ENCODE measurements at regions not wholly inside any gene's neighbourhood (a gene's known extent, or its start where the extent isn't known, plus 50 kb on each side); places are given as distances from the start of the nearest gene placed in this dataset.
A peak's percentile ranks its signal among the peaks of the same experiment; 100 is the strongest.

- TF ChIP-seq, protein P1, sequence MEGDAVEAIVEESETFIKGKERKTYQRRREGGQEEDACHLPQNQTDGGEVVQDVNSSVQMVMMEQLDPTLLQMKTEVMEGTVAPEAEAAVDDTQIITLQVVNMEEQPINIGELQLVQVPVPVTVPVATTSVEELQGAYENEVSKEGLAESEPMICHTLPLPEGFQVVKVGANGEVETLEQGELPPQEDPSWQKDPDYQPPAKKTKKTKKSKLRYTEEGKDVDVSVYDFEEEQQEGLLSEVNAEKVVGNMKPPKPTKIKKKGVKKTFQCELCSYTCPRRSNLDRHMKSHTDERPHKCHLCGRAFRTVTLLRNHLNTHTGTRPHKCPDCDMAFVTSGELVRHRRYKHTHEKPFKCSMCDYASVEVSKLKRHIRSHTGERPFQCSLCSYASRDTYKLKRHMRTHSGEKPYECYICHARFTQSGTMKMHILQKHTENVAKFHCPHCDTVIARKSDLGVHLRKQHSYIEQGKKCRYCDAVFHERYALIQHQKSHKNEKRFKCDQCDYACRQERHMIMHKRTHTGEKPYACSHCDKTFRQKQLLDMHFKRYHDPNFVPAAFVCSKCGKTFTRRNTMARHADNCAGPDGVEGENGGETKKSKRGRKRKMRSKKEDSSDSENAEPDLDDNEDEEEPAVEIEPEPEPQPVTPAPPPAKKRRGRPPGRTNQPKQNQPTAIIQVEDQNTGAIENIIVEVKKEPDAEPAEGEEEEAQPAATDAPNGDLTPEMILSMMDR (conservative IDR thresholded peaks at IDR 0.05; ENCODE audit: low read length): no peak
- no peak for TF ChIP-seq EZH2phosphoT487 (IDR thresholded peaks at IDR 0.05; ENCODE audit: borderline replicate concordance)
- Histone ChIP-seq H4K20me1 (ENCODE audit: insufficient read depth, low read length, poor library complexity, severe bottlenecking) (no peaks in the 10 kb centered on the region), H3K27me3 (ENCODE audit: insufficient read depth, low read length, poor library complexity, severe bottlenecking) (no peaks in the 10 kb centered on the region), H3K4me3 (ENCODE audit: low read length, poor library complexity, severe bottlenecking) (no peak overlapping the region), H3K79me2 (ENCODE audit: insufficient read depth, low read length) (no peaks in the 10 kb centered on the region), H3K9ac (ENCODE audit: low read depth, low read length, poor library complexity, severe bottlenecking) (no peak overlapping the region), H3K36me3 (ENCODE audit: insufficient read depth, low read length) (no peaks in the 10 kb centered on the region), H3K4me2 (ENCODE audit: low read depth, low read length, poor library complexity, severe bottlenecking) (no peak overlapping the region), H3K4me1 (ENCODE audit: insufficient read depth, low read length, poor library complexity, severe bottlenecking) (peaks cover 22% of the 10 kb centered on the region), H3K9me3 (ENCODE audit: insufficient read depth, low read depth, low read length) (no peaks in the 10 kb centered on the region), H2AFZ (ENCODE audit: low read length) (no peak overlapping the region), H3F3A (ENCODE audit: low read depth) (no peaks in the 10 kb centered on the region), H3K9me2 (replicated peaks; ENCODE audit: low read depth, low read length) (no peaks in the 10 kb centered on the region)
These were observed 362.8 kb upstream of the RPS23 start for GRCh38 chr5:82640916-82641315.

DNA sequence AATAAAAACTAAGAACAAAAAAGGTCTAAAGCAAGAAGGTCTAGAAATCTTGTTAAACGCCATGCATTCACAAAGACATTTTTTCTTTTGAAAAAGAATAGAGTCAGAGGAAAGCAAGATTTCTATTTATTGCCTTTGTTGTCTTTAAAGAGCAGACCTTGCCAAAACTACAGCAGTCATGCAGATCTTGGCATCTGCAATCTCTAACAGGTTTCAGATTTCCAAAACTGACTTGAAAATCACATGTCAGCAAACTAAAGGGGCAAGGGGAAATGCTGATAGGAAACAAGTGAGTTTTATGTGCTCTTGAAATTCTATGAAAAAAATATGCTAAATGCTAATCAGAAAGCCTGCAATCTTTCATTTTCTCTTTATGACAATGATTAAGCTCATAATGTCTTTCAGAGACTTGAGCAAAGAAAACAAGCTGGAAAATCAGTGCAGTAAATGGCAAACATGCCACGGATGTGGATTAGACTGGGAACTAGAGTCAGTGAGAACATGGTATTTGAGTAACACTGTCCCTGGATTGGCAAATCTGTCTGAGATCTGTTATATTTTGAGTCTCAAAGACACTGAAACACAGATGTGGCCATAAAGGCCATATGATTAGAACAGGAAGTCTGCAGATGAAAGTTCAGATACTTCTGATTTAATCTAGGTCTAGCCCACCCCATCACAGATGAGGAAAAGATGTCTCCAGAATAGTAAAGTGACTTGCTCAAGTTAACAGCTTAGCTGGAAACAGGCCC is 361.4 kb upstream of the RPS23 start:
- Histone ChIP-seq H3K9me3 (ENCODE audit: insufficient read depth, low read depth, low read length) (no peaks in the 10 kb centered on the region), H3K4me1 (ENCODE audit: insufficient read depth, low read length, poor library complexity, severe bottlenecking) (peaks cover 35% of the 10 kb centered on the region), H3K4me2 (ENCODE audit: low read depth, low read length, poor library complexity, severe bottlenecking) (peak overlapping the region; percentile 52), H3F3A (ENCODE audit: low read depth) (no peaks in the 10 kb centered on the region), H3K36me3 (ENCODE audit: insufficient read depth, low read length) (no peaks in the 10 kb centered on the region), H4K20me1 (ENCODE audit: insufficient read depth, low read length, poor library complexity, severe bottlenecking) (no peaks in the 10 kb centered on the region), H3K9ac (ENCODE audit: low read depth, low read length, poor library complexity, severe bottlenecking) (no peak overlapping the region), H3K27me3 (ENCODE audit: insufficient read depth, low read length, poor library complexity, severe bottlenecking) (no peaks in the 10 kb centered on the region), H3K9me2 (replicated peaks; ENCODE audit: low read depth, low read length) (no peaks in the 10 kb centered on the region), H3K79me2 (ENCODE audit: insufficient read depth, low read length) (no peaks in the 10 kb centered on the region), H3K4me3 (ENCODE audit: low read length, poor library complexity, severe bottlenecking) (peak overlapping the region; percentile 25), H2AFZ (ENCODE audit: low read length) (no peak overlapping the region)
- TF ChIP-seq, protein P1 (conservative IDR thresholded peaks at IDR 0.05; ENCODE audit: low read length): no peak
- TF ChIP-seq EZH2phosphoT487 (IDR thresholded peaks at IDR 0.05; ENCODE audit: borderline replicate concordance): no peak

GRCh38 chr5:82636591-82636990 is 358.4 kb upstream of the RPS23 start:
- Histone ChIP-seq H3K36me3 (ENCODE audit: insufficient read depth, low read length) (no peaks in the 10 kb centered on the region), H4K20me1 (ENCODE audit: insufficient read depth, low read length, poor library complexity, severe bottlenecking) (no peaks in the 10 kb centered on the region), H3K79me2 (ENCODE audit: insufficient read depth, low read length) (no peaks in the 10 kb centered on the region), H2AFZ (ENCODE audit: low read length) (no peak overlapping the region), H3K4me2 (ENCODE audit: low read depth, low read length, poor library complexity, severe bottlenecking) (no peak overlapping the region), H3K9me3 (ENCODE audit: insufficient read depth, low read depth, low read length) (no peaks in the 10 kb centered on the region), H3K9me2 (replicated peaks; ENCODE audit: low read depth, low read length) (no peaks in the 10 kb centered on the region), H3K4me1 (ENCODE audit: insufficient read depth, low read length, poor library complexity, severe bottlenecking) (peaks cover 36% of the 10 kb centered on the region), H3K9ac (ENCODE audit: low read depth, low read length, poor library complexity, severe bottlenecking) (no peak overlapping the region), H3K27me3 (ENCODE audit: insufficient read depth, low read length, poor library complexity, severe bottlenecking) (no peaks in the 10 kb centered on the region), H3F3A (ENCODE audit: low read depth) (no peaks in the 10 kb centered on the region), H3K4me3 (ENCODE audit: low read length, poor library complexity, severe bottlenecking) (no peak overlapping the region)
- TF ChIP-seq, protein P1 (conservative IDR thresholded peaks at IDR 0.05; ENCODE audit: low read length): no peak
- TF ChIP-seq EZH2phosphoT487 (IDR thresholded peaks at IDR 0.05; ENCODE audit: borderline replicate concordance): no peak

All from Loucy (cell line).